Nephron progenitor cell (in vitro differentiated cells): ENCODE measurements at regions not wholly inside any gene's neighbourhood (a gene's known extent, or its start where the extent isn't known, plus 50 kb on each side); places are given as distances from the start of the nearest gene placed in this dataset.
A peak's percentile ranks its signal among the peaks of the same experiment; 100 is the strongest.

Experiments used
- DNase-seq: peaks from one replicate; pipeline ENCODE4 v3.0.0; 2021
- H3K27ac Mint-ChIP-seq: 2 replicates; pipeline ENCODE4 v1.8.0; 2021; ENCODE audit warnings: mild to moderate bottlenecking, moderate library complexity, mixed read lengths
- H3K27me3 Mint-ChIP-seq: 2 replicates; pipeline ENCODE4 v1.8.0; 2021; ENCODE audit warnings: mild to moderate bottlenecking, low read depth, mixed read lengths; ENCODE audit not compliant: poor library complexity
- H3K36me3 Mint-ChIP-seq: 2 replicates; pipeline ENCODE4 v1.8.0; 2021; ENCODE audit warnings: low read depth, mixed read lengths
- H3K4me1 Mint-ChIP-seq: 2 replicates; pipeline ENCODE4 v1.8.0; 2021; ENCODE audit warnings: mixed read lengths
- H3K4me3 Mint-ChIP-seq: 2 replicates; pipeline ENCODE4 v1.8.0; 2021; ENCODE audit warnings: mild to moderate bottlenecking, moderate library complexity, mixed read lengths
- H3K9me3 Mint-ChIP-seq: 2 replicates; pipeline ENCODE4 v1.8.0; 2021; ENCODE audit warnings: mild to moderate bottlenecking, moderate library complexity, mixed read lengths
- CTCF ChIP-seq: fragments of 200-600 bp; sonication (generic); IDR thresholded peaks from 2 replicates; pipeline ENCODE4 v1.5.0; 2021; ENCODE audit warnings: antibody characterized with exemption

GRCh38 chr21:38986406-38986805, 180.7 kb downstream of the ETS2 start:
- H3K4me3 Mint-ChIP-seq, result no peak overlapping the region
- H3K27ac Mint-ChIP-seq, result no peak overlapping the region
- H3K27me3 Mint-ChIP-seq, result peaks cover 9% of the 10 kb centered on the region
- no peak for DNase-seq
- no peaks in the 10 kb centered on the region for H3K36me3 Mint-ChIP-seq
- H3K4me1 Mint-ChIP-seq, result peaks cover 91% of the 10 kb centered on the region
- TF ChIP-seq CTCF, result no peak
- H3K9me3 Mint-ChIP-seq, result no peaks in the 10 kb centered on the region

GRCh38 chr21:38985568-38986378, 180.0 kb downstream of the ETS2 start:
- H3K9me3 Mint-ChIP-seq, result no peaks in the 10 kb centered on the region
- DNase-seq, result peak; percentile 26
- peaks cover 9% of the 10 kb centered on the region for H3K27me3 Mint-ChIP-seq
- H3K27ac Mint-ChIP-seq, result peak overlapping the region; percentile 74
- peak overlapping the region; percentile 53 for H3K4me3 Mint-ChIP-seq
- no peaks in the 10 kb centered on the region for H3K36me3 Mint-ChIP-seq
- TF ChIP-seq CTCF, result no peak
- H3K4me1 Mint-ChIP-seq, result peaks cover 89% of the 10 kb centered on the region

- peaks cover 9% of the 10 kb centered on the region for H3K27me3 Mint-ChIP-seq
- H3K36me3 Mint-ChIP-seq, result no peaks in the 10 kb centered on the region
- no peak for TF ChIP-seq CTCF
- H3K27ac Mint-ChIP-seq, result peak overlapping the region; percentile 74
- no peaks in the 10 kb centered on the region for H3K9me3 Mint-ChIP-seq
- DNase-seq, result no peak
- no peak overlapping the region for H3K4me3 Mint-ChIP-seq
- peaks cover 89% of the 10 kb centered on the region for H3K4me1 Mint-ChIP-seq
Observed at GRCh38 chr21:38984982-38985567, 179.3 kb downstream of the ETS2 start.

GRCh38 chr21:38984568-38984967, 178.8 kb downstream of the ETS2 start:
- Mint-ChIP-seq H3K4me3 (no peak overlapping the region), H3K9me3 (no peaks in the 10 kb centered on the region), H3K27ac (no peak overlapping the region), H3K36me3 (no peaks in the 10 kb centered on the region), H3K27me3 (peaks cover 9% of the 10 kb centered on the region), H3K4me1 (peaks cover 89% of the 10 kb centered on the region)
- no peak for TF ChIP-seq CTCF
- DNase-seq, result no peak

GRCh38 chr21:38983560-38983959, 177.8 kb downstream of the ETS2 start:
- TF ChIP-seq CTCF, result no peak
- H3K36me3 Mint-ChIP-seq, result no peaks in the 10 kb centered on the region
- H3K4me3 Mint-ChIP-seq, result no peak overlapping the region
- no peaks in the 10 kb centered on the region for H3K9me3 Mint-ChIP-seq
- H3K27me3 Mint-ChIP-seq, result peaks cover 9% of the 10 kb centered on the region
- DNase-seq, result no peak
- H3K27ac Mint-ChIP-seq, result no peak overlapping the region
- H3K4me1 Mint-ChIP-seq, result peaks cover 85% of the 10 kb centered on the region

GRCh38 chr21:38982804-38983203, 177.1 kb downstream of the ETS2 start:
- no peaks in the 10 kb centered on the region for H3K36me3 Mint-ChIP-seq
- peaks cover 77% of the 10 kb centered on the region for H3K4me1 Mint-ChIP-seq
- H3K9me3 Mint-ChIP-seq, result no peaks in the 10 kb centered on the region
- no peak overlapping the region for H3K4me3 Mint-ChIP-seq
- no peak for DNase-seq
- H3K27ac Mint-ChIP-seq, result peak overlapping the region; percentile 45
- no peak for TF ChIP-seq CTCF
- peaks cover 4% of the 10 kb centered on the region for H3K27me3 Mint-ChIP-seq
